Fibroblast of the conjunctiva (primary cell): ENCODE measurements at regions not wholly inside any gene's neighbourhood (a gene's known extent, or its start where the extent isn't known, plus 50 kb on each side); places are given as distances from the start of the nearest gene placed in this dataset.

ENCODE experiments used
- DNase-seq: peaks from one replicate; pipeline ENCODE4 v3.0.0-alpha.2; 2010; ENCODE audit warnings: low read depth

DNA sequence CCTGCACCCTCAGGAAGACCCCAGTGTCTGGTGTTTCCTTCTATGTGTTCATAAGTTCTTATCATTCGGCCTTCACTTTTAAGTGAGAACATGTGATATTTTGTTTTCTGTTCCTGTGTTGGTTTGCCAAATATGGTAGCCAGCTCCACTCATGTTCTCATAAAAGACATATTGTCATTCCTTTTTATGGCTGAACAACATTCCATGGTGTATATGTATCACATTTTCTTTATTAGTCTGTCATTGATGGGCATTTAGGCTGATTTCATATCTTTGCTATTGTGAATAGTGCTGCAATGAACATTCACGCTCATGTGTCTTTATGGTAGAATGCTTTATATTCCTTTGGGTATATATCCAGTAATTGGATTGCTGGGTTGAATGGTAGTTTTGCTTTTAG, 645.1 kb downstream of the SLC16A7 start:
- DNase-seq, result no peak

GRCh38 chr12:60251091-60251490, 655.3 kb downstream of the SLC16A7 start:
- no peak for DNase-seq

- DNase-seq, result no peak
Observed at GRCh38 chr12:60252359-60253096, 656.7 kb downstream of the SLC16A7 start.

DNA sequence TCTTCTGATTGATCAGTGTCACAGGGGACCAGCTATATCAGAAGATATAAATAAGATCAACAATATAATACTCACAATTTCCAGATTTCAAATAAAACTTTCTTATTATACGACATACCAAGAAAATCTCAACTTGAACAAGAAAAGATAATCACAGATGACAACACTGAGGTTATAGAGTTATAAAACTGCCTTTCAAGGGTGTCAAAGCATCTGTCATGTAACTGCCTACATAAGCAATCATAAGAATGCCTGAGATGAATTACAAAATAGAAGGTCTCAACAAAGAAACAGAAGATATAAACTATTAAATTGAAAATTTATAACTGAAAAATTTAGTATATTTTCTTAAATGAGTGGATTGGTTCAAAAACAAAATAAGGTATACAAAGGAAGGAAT, 659.2 kb downstream of the SLC16A7 start:
- DNase-seq, result no peak

DNA sequence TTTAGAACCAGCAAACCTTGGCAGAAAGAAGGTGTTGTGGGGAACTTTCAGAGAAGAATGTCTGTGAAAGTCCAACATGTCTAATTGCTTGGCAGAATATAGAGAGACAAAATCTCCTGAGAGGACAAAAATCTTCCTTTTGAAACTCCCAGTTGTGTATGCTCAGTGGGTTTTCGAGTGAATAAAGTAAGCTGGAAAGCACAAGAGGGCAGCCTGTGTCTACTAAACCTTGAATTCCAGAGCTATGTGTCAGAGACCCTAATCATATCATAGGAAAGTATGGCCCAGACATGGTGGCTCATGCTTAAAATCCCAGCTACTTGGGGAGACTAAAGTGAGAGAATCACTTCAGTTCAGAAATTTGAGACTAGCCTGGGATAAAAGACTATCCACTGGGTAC, 661.2 kb downstream of the SLC16A7 start:
- DNase-seq, result peak; percentile 33

DNA sequence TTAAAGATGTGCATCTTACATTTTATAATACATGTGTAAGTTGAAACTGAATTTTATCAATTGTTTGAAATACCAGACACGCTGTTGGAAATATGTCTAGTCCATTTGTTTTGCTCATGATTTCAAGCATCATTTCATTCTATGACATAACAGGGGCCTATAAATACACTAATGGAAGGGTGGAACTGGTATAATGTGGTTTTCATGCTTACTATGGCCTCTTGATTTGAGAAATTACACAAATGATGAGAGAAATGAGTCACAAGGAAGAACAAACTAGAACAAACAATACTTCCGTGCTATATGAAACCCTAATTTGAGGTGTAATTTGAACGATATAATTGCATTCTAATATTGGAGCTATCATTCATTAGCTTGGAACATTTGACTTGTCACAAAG, 663.4 kb downstream of the SLC16A7 start:
- DNase-seq, result no peak

DNA sequence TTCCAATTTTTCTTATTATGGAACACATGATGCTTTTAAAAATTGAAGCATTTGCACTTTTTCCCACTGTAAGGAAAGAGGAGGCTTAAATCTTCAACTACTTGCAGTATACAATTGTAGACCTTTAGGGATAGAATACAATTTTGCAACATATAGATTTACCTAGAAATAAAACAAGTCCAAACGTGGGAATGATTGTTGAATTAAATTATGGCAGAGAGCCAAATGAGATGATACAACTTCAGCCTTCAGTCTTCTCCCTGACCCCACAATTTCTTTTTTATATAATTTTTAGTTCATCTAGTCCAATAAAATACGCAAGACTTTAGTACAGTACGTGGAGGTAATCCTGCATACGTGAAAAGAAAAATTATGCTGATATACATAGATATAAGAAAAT, 666.5 kb downstream of the SLC16A7 start:
- no peak for DNase-seq

DNA sequence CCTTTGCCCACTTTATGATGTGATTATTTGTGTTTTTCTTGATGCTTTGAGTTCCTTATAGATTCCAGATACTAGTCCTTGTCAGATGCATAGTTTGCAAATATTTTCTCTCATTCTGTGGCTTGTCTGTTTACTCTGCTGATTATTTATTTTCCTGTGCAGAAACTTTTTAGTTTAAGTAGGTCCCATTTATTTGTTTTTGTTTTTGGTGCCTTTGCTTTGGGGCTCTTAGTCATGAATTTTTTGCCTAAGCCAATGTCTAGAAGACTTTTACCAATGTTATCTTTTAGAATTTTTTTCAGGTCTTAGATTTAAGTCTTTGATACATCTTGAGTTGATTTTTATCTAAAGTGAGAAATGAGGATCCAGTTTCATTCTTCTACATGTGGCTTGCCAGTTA, 667.3 kb downstream of the SLC16A7 start:
- no peak for DNase-seq

- no peak for DNase-seq
Observed at GRCh38 chr12:60263836-60264493, 668.1 kb downstream of the SLC16A7 start.

DNA sequence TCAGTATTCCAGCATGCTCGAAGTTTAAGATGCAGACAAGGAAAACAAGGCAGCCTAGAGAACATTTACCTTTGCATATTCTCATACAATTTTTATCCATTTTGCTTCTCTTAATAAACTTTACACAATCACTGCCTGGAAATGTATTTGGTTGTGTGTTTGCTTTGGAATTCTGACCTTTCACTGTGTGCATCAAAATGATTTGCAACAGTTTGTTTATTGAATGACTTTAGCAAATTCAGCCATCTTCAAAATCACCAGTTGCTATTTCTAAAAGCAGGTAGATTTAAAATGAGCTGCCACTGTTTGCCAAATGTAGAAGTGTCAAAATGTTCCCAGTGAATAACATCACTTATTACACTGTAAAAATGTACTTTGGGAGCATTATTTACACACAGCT, 669.9 kb downstream of the SLC16A7 start:
- DNase-seq, result no peak

DNA sequence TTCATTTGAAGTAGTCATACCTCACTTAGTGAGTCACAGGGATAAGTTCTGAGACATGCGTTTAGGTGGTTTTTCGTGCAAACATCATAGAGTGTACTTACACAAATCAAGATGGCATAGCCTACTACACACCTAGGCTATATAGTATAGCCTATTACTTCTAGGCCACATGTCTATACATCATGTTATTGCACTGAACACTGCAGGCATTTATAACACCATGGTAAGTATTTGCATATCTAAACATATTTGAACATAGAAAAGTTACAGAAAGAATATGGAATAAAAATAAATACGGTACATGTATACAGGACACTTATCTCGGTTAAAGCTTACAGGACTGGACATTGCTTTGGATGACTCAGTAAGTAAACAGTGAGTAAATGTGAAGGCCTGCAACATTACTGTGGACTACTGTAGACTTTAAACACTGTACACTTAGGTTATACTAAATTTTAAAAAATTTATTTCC, 670.6 kb downstream of the SLC16A7 start:
- peak; percentile 21 for DNase-seq

- no peak for DNase-seq
Observed at GRCh38 chr12:60269611-60270269, 673.9 kb downstream of the SLC16A7 start.

DNA sequence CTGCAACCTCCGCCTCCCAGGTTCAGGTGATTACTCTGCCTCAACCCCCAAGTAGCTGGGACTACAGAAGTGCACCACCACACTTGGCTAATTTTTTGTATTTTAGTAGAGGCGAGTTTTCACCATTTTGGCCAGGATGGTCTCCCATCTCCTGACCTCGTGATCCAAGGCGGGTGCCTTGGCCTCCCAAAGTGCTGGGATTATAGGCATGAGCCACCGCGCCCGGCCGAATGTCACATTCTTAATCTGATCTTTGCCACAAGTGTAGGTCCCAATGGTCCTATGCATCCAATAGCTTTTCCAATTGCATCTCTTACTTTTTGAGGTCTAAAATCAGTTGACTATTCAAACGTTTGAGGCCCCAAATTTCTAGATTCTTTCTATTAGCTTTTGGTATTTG, 676.0 kb downstream of the SLC16A7 start:
- no peak for DNase-seq

DNA sequence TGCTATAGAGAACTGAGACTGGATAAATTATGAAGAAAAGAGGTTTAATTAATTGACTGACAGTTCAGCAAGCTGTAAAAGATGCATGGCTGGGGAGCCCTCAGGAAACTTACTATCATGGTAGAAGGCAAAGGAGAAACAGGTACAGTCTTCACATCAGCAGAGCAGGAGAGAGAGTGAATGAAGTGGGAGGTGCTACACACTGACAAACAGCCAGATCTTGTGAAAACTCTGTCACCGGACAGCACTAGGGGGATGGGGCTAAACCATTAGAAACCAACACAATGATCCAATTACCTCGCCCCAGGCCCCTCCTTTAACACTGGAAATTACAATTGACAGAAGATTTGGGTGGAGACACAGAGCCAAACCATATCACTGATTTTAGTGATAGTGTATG, 682.4 kb downstream of the SLC16A7 start:
- no peak for DNase-seq

DNA sequence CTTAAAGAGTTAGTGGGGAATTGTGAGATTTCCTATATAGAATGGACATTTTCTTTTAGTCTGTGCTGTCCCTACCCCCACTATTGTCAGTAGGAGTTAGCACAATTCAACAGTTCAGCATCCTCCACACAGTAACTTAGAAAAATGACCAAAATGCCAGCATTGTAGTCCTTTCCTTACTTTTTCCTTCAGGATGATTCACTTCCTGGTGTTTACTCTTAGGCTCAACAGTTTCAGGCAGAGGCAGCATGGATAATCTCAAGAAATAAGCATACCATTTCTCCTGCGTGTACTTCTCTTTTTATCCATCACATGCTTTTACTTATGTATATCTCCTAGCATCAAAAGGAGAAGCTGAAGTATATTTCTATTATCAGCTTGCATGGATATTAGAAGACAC, 683.4 kb downstream of the SLC16A7 start:
- DNase-seq, result no peak

GRCh38 chr12:60281522-60281921, 685.7 kb downstream of the SLC16A7 start:
- DNase-seq, result no peak

DNA sequence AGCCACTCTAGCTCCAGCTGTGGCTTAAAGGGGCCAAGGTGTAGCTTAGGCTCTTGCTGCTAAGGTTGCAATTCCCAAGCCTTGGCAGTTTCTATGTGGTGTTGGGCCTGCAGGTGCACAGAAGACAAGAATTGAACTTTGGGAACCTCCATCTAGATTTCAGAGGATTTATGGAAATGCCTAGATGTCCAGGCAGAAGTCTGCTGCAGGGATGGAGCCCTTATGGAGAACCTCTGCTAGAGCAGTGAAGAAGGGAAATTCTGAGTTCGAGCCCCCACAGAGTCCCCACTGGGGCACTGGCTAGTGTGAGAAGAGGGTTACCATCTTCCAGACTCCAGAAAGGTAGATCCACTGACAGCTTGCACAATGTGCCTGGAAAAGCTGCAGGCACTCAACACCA, 694.7 kb downstream of the SLC16A7 start:
- no peak for DNase-seq

- DNase-seq, result no peak
Observed at GRCh38 chr12:60308366-60308991, 712.6 kb downstream of the SLC16A7 start.

- no peak for DNase-seq
Observed at GRCh38 chr12:60311940-60312339, 716.1 kb downstream of the SLC16A7 start.

GRCh38 chr12:60317361-60317760, 721.5 kb downstream of the SLC16A7 start:
- DNase-seq, result no peak

DNA sequence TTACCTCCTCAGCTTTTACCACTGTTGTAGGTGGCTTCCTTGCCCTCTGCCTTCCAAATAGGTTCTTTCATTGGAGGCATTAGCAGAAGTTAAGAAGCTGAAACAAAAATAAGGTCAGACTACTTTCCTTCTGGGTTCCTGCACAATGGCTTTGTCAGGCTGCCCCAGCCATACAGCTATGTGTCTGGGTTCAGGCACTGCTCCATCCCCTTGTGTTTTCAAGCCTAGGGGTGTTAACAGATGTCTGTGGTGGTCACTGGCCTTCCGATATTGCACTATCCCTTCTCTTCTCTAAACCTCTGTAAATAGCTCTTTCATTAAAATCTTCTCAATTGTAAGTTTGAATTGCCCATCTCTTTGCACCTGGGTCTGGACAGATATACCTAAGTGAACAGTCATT, 728.9 kb downstream of the SLC16A7 start:
- no peak for DNase-seq

- no peak for DNase-seq
Observed at GRCh38 chr12:60333461-60333860, 737.6 kb downstream of the SLC16A7 start.

- peak; percentile 17 for DNase-seq
Observed at GRCh38 chr12:60335745-60336144, 739.9 kb downstream of the SLC16A7 start.
